C4-2B (cell line): ENCODE measurements at regions not wholly inside any gene's neighbourhood (a gene's known extent, or its start where the extent isn't known, plus 50 kb on each side); places are given as distances from the start of the nearest gene placed in this dataset.

Experiments used
- H3K27ac ChIP-seq: fragments of 450-650 bp; 2 replicates; pipeline ENCODE4 v1.5.1; 2017
- CTCF ChIP-seq: fragments of 450-650 bp; conservative IDR thresholded peaks from 2 replicates; pipeline ENCODE4 v1.5.1; 2017; ENCODE audit warnings: mild to moderate bottlenecking
- ZFX ChIP-seq: fragments of 450-650 bp; IDR thresholded peaks from 2 replicates; pipeline ENCODE4 v1.6.1; 2017

- no peak overlapping the region for H3K27ac ChIP-seq
- TF ChIP-seq CTCF (no peak), ZFX (no peak)
Observed at GRCh38 chr11:97890466-97890865, 1130.3 kb upstream of the CNTN5 start.

- H3K27ac ChIP-seq, result no peak overlapping the region
- no peak for TF ChIP-seq CTCF
- no peak for TF ChIP-seq ZFX
Observed at GRCh38 chr11:97893612-97894011, 1127.1 kb upstream of the CNTN5 start.

- no peak for TF ChIP-seq CTCF
- TF ChIP-seq ZFX, result no peak
- H3K27ac ChIP-seq, result no peak overlapping the region
Observed at GRCh38 chr11:97894978-97895377, 1125.8 kb upstream of the CNTN5 start.

GRCh38 chr11:97895572-97895971 is 1125.2 kb upstream of the CNTN5 start:
- TF ChIP-seq CTCF (no peak), ZFX (no peak)
- no peak overlapping the region for H3K27ac ChIP-seq

GRCh38 chr11:97902828-97903227 is 1117.9 kb upstream of the CNTN5 start:
- TF ChIP-seq CTCF (no peak), ZFX (no peak)
- H3K27ac ChIP-seq, result no peak overlapping the region

GRCh38 chr11:97905101-97905500 is 1115.6 kb upstream of the CNTN5 start:
- TF ChIP-seq CTCF, result no peak
- no peak overlapping the region for H3K27ac ChIP-seq

- TF ChIP-seq ZFX (no peak), CTCF (no peak)
- H3K27ac ChIP-seq, result no peak overlapping the region
Observed at GRCh38 chr11:97905671-97906070, 1115.1 kb upstream of the CNTN5 start.
